ENCODE measurements at regions not wholly inside any gene's neighbourhood (a gene's known extent, or its start where the extent isn't known, plus 50 kb on each side); places are given as distances from the start of the nearest gene placed in this dataset.

DNA sequence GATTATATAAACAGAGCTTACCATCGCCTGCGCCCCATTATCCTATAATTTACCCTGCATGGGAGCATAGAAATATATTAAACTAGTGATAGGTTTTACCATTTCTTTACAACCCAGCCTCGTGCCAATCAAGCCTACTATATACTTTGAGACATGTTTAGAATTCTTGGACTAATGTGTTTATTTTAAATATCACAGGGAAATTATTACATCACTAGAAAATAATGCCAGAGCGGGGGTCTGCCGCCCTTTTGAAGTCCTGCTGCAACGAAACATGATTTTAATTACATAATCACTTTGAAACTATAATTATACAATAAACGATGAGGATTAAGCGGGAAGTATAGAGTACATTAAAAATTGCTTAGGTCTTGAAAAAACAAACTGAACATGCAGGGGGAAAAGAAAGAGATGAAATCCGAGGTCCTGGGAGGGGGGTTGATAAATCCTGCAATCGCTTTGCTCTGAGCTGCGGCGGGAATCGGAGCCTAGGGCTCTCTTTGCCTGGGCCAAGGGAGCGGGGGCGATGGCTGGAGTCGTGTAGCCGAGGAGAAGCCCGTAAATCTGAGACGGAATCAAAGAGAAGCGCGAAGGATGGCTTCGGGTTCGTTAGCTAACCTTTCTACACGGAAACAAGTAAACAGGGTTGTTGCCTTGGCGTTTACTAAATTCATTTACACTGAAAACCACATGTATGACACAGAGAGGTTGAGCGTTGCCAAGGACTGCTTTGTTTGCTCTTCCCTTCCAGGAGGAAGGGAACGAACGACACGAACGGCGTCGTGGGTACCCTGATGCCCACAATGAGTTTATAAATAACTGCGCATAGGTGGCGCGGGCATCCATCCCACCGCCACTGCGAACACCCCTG lies 127.6 kb downstream of the TMEM174 start:
- TF ChIP-seq POLR2A (IDR thresholded peaks at IDR 0.05; ENCODE audit: low read depth, low read length) (no peak), POLR2AphosphoS5 (IDR thresholded peaks at IDR 0.05; ENCODE audit: low read depth, low read length) (no peak), TAF1 (IDR thresholded peaks at IDR 0.05; ENCODE audit: low read depth, low read length) (no peak)

Measured in GM12891 (cell line).